Stimulated activated CD4-positive, alpha-beta T cell treated with anti-CD3 and anti-CD28 coated beads, TNF-alpha, amount 100 ng/mL, for 48 hours (primary cell): ENCODE measurements at regions not wholly inside any gene's neighbourhood (a gene's known extent, or its start where the extent isn't known, plus 50 kb on each side); places are given as distances from the start of the nearest gene placed in this dataset.
"Not testable (repeated sequence)": the region's sequence is repeated elsewhere in the genome, so short reads cannot be mapped to it uniquely, and the experiment has no call there.

Source experiments
- DNase-seq, 3 donors: peaks; one replicate each; pipeline ENCODE4 v3.0.0-alpha.2; 2020; ENCODE audit warnings: low read depth in 3 of 3

- DNase-seq: not testable (repeated sequence)
Measured at GRCh38 chr3:197618408-197618807, 62.6 kb upstream of the BDH1 start.

GRCh38 chr3:197615430-197615829 lies 59.7 kb upstream of the BDH1 start:
- DNase-seq: no peak

- DNase-seq: not testable (repeated sequence)
Measured at GRCh38 chr3:197614134-197614533, 58.4 kb upstream of the BDH1 start.

GRCh38 chr3:197613199-197613598 lies 57.4 kb upstream of the BDH1 start:
- DNase-seq: peak in 1 of 3 donors; percentile 22

GRCh38 chr3:197611255-197611654 lies 55.5 kb upstream of the BDH1 start:
- DNase-seq: no peak

- no peak for DNase-seq
Measured at GRCh38 chr3:197606468-197606867, 50.7 kb upstream of the BDH1 start.
